GM23248 (cell line): ENCODE measurements at regions not wholly inside any gene's neighbourhood (a gene's known extent, or its start where the extent isn't known, plus 50 kb on each side); places are given as distances from the start of the nearest gene placed in this dataset.
"Not testable (repeated sequence)": the region's sequence is repeated elsewhere in the genome, so short reads cannot be mapped to it uniquely, and the experiment has no call there.

Experiments used
- DNase-seq: peaks from one replicate; pipeline ENCODE4 v3.0.0-alpha.2; 2015
- H2AFZ ChIP-seq: fragments of 200-600 bp; sonication (generic); 2 replicates; pipeline ENCODE4 v1.6.1; 2016; ENCODE audit warnings: antibody characterized with exemption
- H3F3A ChIP-seq: fragments of 200-600 bp; sonication (generic); 2 replicates; pipeline ENCODE4 v1.6.1; 2016; ENCODE audit warnings: mild to moderate bottlenecking, antibody characterized with exemption, mixed run types; ENCODE audit not compliant: insufficient read depth
- H3K27ac ChIP-seq: fragments of 200-600 bp; sonication (generic); 2 replicates; pipeline ENCODE4 v1.5.1; 2016; ENCODE audit warnings: mild to moderate bottlenecking
- H3K27me3 ChIP-seq: fragments of 200-600 bp; sonication (generic); replicated peaks from 2 replicates; pipeline ENCODE4 v1.6.1; 2016; ENCODE audit warnings: mild to moderate bottlenecking; ENCODE audit not compliant: insufficient read depth
- H3K36me3 ChIP-seq: fragments of 200-600 bp; sonication (generic); 2 replicates; pipeline ENCODE4 v1.6.1; 2016; ENCODE audit warnings: low read depth, mild to moderate bottlenecking
- H3K4me1 ChIP-seq: fragments of 200-600 bp; sonication (generic); 2 replicates; pipeline ENCODE4 v1.6.1; 2016; ENCODE audit warnings: mild to moderate bottlenecking; ENCODE audit not compliant: insufficient read depth
- H3K4me2 ChIP-seq: fragments of 200-600 bp; sonication (generic); one replicate; pipeline ENCODE4 v1.6.1; 2016; ENCODE audit warnings: mild to moderate bottlenecking; ENCODE audit not compliant: unreplicated experiment
- H3K4me3 ChIP-seq: fragments of 200-600 bp; sonication (generic); 2 replicates; pipeline ENCODE4 v1.5.1; 2016; ENCODE audit warnings: mild to moderate bottlenecking
- H3K79me2 ChIP-seq: fragments of 200-600 bp; sonication (generic); 2 replicates; pipeline ENCODE4 v1.6.1; 2016; ENCODE audit warnings: mild to moderate bottlenecking; ENCODE audit not compliant: insufficient read depth
- H3K9ac ChIP-seq: fragments of 200-600 bp; sonication (generic); 2 replicates; pipeline ENCODE4 v1.6.1; 2016; ENCODE audit warnings: mild to moderate bottlenecking
- H3K9me2 ChIP-seq: fragments of 200-600 bp; sonication (generic); 2 replicates; pipeline ENCODE4 v1.6.1; 2016; ENCODE audit warnings: mixed run types, mild to moderate bottlenecking, moderate library complexity; ENCODE audit not compliant: insufficient read depth
- H3K9me3 ChIP-seq: fragments of 200-600 bp; sonication (generic); one replicate; pipeline ENCODE4 v1.6.1; 2017; ENCODE audit warnings: low read depth
- H4K20me1 ChIP-seq: fragments of 200-600 bp; sonication (generic); 2 replicates; pipeline ENCODE4 v1.6.0; 2016; ENCODE audit not compliant: insufficient read depth
- EZH2 ChIP-seq: fragments of 200-600 bp; sonication (generic); IDR thresholded peaks from 2 replicates; pipeline ENCODE4 v1.6.1; 2018; ENCODE audit warnings: antibody characterized with exemption, mild to moderate bottlenecking; ENCODE audit not compliant: insufficient read depth, poor library complexity, severe bottlenecking
- EZH2phosphoT487 ChIP-seq: fragments of 200-600 bp; sonication (generic); IDR thresholded peaks from 2 replicates; pipeline ENCODE4 v1.6.1; 2018; ENCODE audit warnings: antibody characterized with exemption, moderate library complexity, mild to moderate bottlenecking, low read depth; ENCODE audit not compliant: insufficient read depth
- WGBS, 2 experiments: methylation state at CpG; one replicate each; pipeline ENCODE4 v1.1.6; 2015 to 2017; ENCODE audit warnings: low lambda C conversion rate in 2 of 2, low coverage in 1 of 2; ENCODE audit errors: missing lambda C conversion rate in 2 of 2; 5-methylcytosine and 5-hydroxymethylcytosine counted together
- in situ Hi-C: fragments of 300-500 bp; cut with MboI; formaldehyde crosslinking; loops from 2 replicates; pipeline ENCODE4 v1.15.0; 2020

- Histone ChIP-seq H3K79me2 (no peaks in the 10 kb centered on the region), H2AFZ (no peak overlapping the region), H3K4me2 (no peak overlapping the region), H3K4me1 (no peaks in the 10 kb centered on the region), H3K36me3 (no peaks in the 10 kb centered on the region), H4K20me1 (no peaks in the 10 kb centered on the region), H3F3A (no peaks in the 10 kb centered on the region), H3K4me3 (no peak overlapping the region), H3K9me3 (no peaks in the 10 kb centered on the region), H3K27ac (no peak overlapping the region), H3K9me2 (no peaks in the 10 kb centered on the region), H3K9ac (no peak overlapping the region), H3K27me3 (peaks cover 29% of the 10 kb centered on the region)
- WGBS, 2 experiments: 42 to 43% methylated on average over 4 of the region's 4 CpGs
- TF ChIP-seq EZH2phosphoT487 (no peak), EZH2 (no peak)
- peak; percentile 13 for DNase-seq
- in situ Hi-C loops: no loop called here
Observed at GRCh38 chr4:169925678-169926077, 100.5 kb downstream of the MFAP3L start.

- Histone ChIP-seq H3K4me1 (no peaks in the 10 kb centered on the region), H3K79me2 (no peaks in the 10 kb centered on the region), H3K9me3 (no peaks in the 10 kb centered on the region), H3K9me2 (no peaks in the 10 kb centered on the region), H2AFZ (no peak overlapping the region), H3K36me3 (no peaks in the 10 kb centered on the region), H3K4me3 (no peak overlapping the region), H3K27ac (no peak overlapping the region), H3F3A (no peaks in the 10 kb centered on the region), H3K4me2 (no peak overlapping the region), H3K27me3 (peaks cover 37% of the 10 kb centered on the region), H3K9ac (no peak overlapping the region), H4K20me1 (no peaks in the 10 kb centered on the region)
- peak; percentile 62 for DNase-seq
- WGBS, 2 experiments: 14 to 17% methylated on average over 3 of the region's 3 CpGs
- TF ChIP-seq EZH2phosphoT487 (no peak), EZH2 (no peak)
- in situ Hi-C loops: no loop called here
Observed at GRCh38 chr4:169922632-169923276, 103.4 kb downstream of the MFAP3L start.

- Histone ChIP-seq H3K9ac (no peak overlapping the region), H3K27me3 (peaks cover 37% of the 10 kb centered on the region), H2AFZ (no peak overlapping the region), H3K36me3 (no peaks in the 10 kb centered on the region), H3K79me2 (no peaks in the 10 kb centered on the region), H3F3A (no peaks in the 10 kb centered on the region), H3K4me3 (no peak overlapping the region), H3K4me1 (no peaks in the 10 kb centered on the region), H3K27ac (no peak overlapping the region), H3K9me2 (no peaks in the 10 kb centered on the region), H3K9me3 (no peaks in the 10 kb centered on the region), H3K4me2 (no peak overlapping the region), H4K20me1 (no peaks in the 10 kb centered on the region)
- no peak for TF ChIP-seq EZH2phosphoT487
- DNase-seq: no peak
- in situ Hi-C loops: no loop called here
- WGBS, 2 experiments: 33 to 38% methylated on average over 1 of the region's 1 CpG
Observed at GRCh38 chr4:169921732-169922131, 104.5 kb downstream of the MFAP3L start.

GRCh38 chr4:169921237-169921636 is 105.0 kb downstream of the MFAP3L start:
- in situ Hi-C loops: no loop called here
- H3K27ac ChIP-seq: no peak overlapping the region
- no peaks in the 10 kb centered on the region for H3K4me1 ChIP-seq
- H3K4me2 ChIP-seq: no peak overlapping the region
- no peaks in the 10 kb centered on the region for H3F3A ChIP-seq
- H3K36me3 ChIP-seq: no peaks in the 10 kb centered on the region
- TF ChIP-seq EZH2 (no peak), EZH2phosphoT487 (no peak)
- 38 to 43% methylated on average over 9 of the region's 9 CpGs for WGBS, 2 experiments
- H3K9me3 ChIP-seq: no peaks in the 10 kb centered on the region
- no peak overlapping the region for H3K9ac ChIP-seq
- no peak for DNase-seq
- H2AFZ ChIP-seq: no peak overlapping the region
- no peak overlapping the region for H3K4me3 ChIP-seq
- H4K20me1 ChIP-seq: no peaks in the 10 kb centered on the region
- H3K79me2 ChIP-seq: no peaks in the 10 kb centered on the region
- H3K9me2 ChIP-seq: no peaks in the 10 kb centered on the region
- peaks cover 33% of the 10 kb centered on the region for H3K27me3 ChIP-seq

GRCh38 chr4:169919194-169920124 is 106.7 kb downstream of the MFAP3L start:
- H4K20me1 ChIP-seq, H3K27ac ChIP-seq, H3K79me2 ChIP-seq, H3K9ac ChIP-seq, H3K4me2 ChIP-seq, H3K36me3 ChIP-seq, H3K4me1 ChIP-seq, H3F3A ChIP-seq, DNase-seq, H3K9me2 ChIP-seq, H3K4me3 ChIP-seq, H3K9me3 ChIP-seq, H2AFZ ChIP-seq, in situ Hi-C loops: not testable (repeated sequence)
- H3K27me3 ChIP-seq: peaks cover 26% of the 10 kb centered on the region; the same call in 1 of the 2 replicates
- WGBS, 2 experiments: 25 to 29% methylated on average over 10 to 12 of the region's 12 CpGs
